HG02571 (cell line): ENCODE measurements at regions not wholly inside any gene's neighbourhood (a gene's known extent, or its start where the extent isn't known, plus 50 kb on each side); places are given as distances from the start of the nearest gene placed in this dataset.
"Not testable (repeated sequence)": the region's sequence is repeated elsewhere in the genome, so short reads cannot be mapped to it uniquely, and the experiment has no call there.

Source experiments
- ATAC-seq: cut with Tn5 transposase; IDR thresholded peaks from one replicate; pipeline ENCODE4 v1.9.1; 2021; ENCODE audit warnings: mild to moderate bottlenecking, moderate library complexity; ENCODE audit not compliant: unreplicated experiment

- no peak for ATAC-seq
Observed at GRCh38 chr3:189375532-189375931, 203.8 kb downstream of the TPRG1 start.

GRCh38 chr3:189383630-189384029, 211.9 kb downstream of the TPRG1 start:
- no peak for ATAC-seq

GRCh38 chr3:189385880-189386279, 214.1 kb downstream of the TPRG1 start:
- ATAC-seq: not testable (repeated sequence)

GRCh38 chr3:189386739-189387138, 215.0 kb downstream of the TPRG1 start:
- no peak for ATAC-seq

GRCh38 chr3:189389346-189389745, 217.6 kb downstream of the TPRG1 start:
- no peak for ATAC-seq

- ATAC-seq: no peak
Observed at GRCh38 chr3:189393598-189393997, 221.8 kb downstream of the TPRG1 start.

GRCh38 chr3:189394599-189395121, 222.9 kb downstream of the TPRG1 start:
- ATAC-seq: peak; percentile 81

GRCh38 chr3:189395825-189396224, 224.1 kb downstream of the TPRG1 start:
- ATAC-seq: no peak

GRCh38 chr3:189398656-189399055, 226.9 kb downstream of the TPRG1 start:
- no peak for ATAC-seq

- ATAC-seq: no peak
Observed at GRCh38 chr3:189401196-189401595, 229.4 kb downstream of the TPRG1 start.

- no peak for ATAC-seq
Observed at GRCh38 chr3:189403194-189403593, 228.0 kb upstream of the TP63 start.

GRCh38 chr3:189404024-189404423, 227.2 kb upstream of the TP63 start:
- ATAC-seq: no peak

GRCh38 chr3:189404797-189405484, 226.2 kb upstream of the TP63 start:
- ATAC-seq: no peak

GRCh38 chr3:189406148-189406547, 225.0 kb upstream of the TP63 start:
- no peak for ATAC-seq

GRCh38 chr3:189410522-189410921, 220.7 kb upstream of the TP63 start:
- no peak for ATAC-seq

GRCh38 chr3:189419038-189419437, 212.2 kb upstream of the TP63 start:
- no peak for ATAC-seq

GRCh38 chr3:189419683-189420082, 211.5 kb upstream of the TP63 start:
- no peak for ATAC-seq

- ATAC-seq: no peak
Observed at GRCh38 chr3:189424922-189425321, 206.3 kb upstream of the TP63 start.

GRCh38 chr3:189429019-189429418, 202.2 kb upstream of the TP63 start:
- no peak for ATAC-seq

GRCh38 chr3:189430166-189430565, 201.0 kb upstream of the TP63 start:
- no peak for ATAC-seq

GRCh38 chr3:189442257-189442656, 188.9 kb upstream of the TP63 start:
- not testable (repeated sequence) for ATAC-seq

- ATAC-seq: no peak
Observed at GRCh38 chr3:189446959-189447560, 184.1 kb upstream of the TP63 start.
